ENCODE measurements at regions not wholly inside any gene's neighbourhood (a gene's known extent, or its start where the extent isn't known, plus 50 kb on each side); places are given as distances from the start of the nearest gene placed in this dataset.

DNA sequence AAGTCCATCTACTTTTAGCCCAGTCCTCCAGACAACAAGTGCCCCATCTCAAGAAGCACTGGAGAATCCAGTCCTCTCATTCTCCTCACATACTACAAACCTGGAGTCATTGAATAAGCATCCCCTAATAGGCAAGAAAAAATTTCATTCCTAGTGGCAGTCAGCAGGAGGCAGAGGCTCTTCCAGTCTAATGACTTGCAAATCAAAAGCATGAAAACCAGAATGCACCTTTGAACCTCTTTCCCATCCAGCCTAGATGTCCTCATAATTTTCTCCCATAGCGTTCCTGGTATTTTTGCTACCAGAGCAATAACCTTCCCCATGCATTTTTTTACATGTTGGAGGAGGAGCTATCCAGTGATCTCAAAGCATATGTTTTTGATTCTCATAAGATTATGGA, 252.6 kb downstream of the TTC32 start:
- H3K27ac ChIP-seq (ENCODE audit: low read depth, low read length), result no peak overlapping the region
- no peaks in the 10 kb centered on the region for H4K20me1 ChIP-seq (ENCODE audit: control insufficient read depth, insufficient read depth, low read depth, low read length)
- H3K27me3 ChIP-seq (ENCODE audit: control insufficient read depth, low read length), result no peaks in the 10 kb centered on the region

DNA sequence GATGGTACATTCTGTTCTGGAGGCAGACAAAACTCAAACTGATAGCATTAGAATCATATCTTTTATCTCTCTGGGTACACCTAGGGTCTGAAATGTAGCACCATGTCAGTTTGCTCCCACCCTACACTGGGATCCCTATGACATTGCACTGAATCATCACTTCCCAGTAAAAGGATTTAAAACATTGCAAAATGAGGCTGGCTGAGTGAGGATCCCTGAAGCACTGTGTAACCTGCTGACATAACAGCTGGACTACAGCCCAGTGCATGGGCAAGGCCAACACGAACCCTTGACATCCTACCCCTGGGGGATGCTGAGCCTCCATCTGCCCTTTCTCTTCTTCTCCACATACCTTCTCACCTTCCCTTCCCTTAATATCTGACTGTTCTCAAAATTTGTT, 253.2 kb downstream of the TTC32 start:
- no peak for TF ChIP-seq EZH2phosphoT487 (IDR thresholded peaks at IDR 0.05; ENCODE audit: borderline replicate concordance, low read length)
- TF ChIP-seq, protein P1, sequence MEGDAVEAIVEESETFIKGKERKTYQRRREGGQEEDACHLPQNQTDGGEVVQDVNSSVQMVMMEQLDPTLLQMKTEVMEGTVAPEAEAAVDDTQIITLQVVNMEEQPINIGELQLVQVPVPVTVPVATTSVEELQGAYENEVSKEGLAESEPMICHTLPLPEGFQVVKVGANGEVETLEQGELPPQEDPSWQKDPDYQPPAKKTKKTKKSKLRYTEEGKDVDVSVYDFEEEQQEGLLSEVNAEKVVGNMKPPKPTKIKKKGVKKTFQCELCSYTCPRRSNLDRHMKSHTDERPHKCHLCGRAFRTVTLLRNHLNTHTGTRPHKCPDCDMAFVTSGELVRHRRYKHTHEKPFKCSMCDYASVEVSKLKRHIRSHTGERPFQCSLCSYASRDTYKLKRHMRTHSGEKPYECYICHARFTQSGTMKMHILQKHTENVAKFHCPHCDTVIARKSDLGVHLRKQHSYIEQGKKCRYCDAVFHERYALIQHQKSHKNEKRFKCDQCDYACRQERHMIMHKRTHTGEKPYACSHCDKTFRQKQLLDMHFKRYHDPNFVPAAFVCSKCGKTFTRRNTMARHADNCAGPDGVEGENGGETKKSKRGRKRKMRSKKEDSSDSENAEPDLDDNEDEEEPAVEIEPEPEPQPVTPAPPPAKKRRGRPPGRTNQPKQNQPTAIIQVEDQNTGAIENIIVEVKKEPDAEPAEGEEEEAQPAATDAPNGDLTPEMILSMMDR (IDR thresholded peaks at IDR 0.05; ENCODE audit: low read depth, low read length, poor library complexity, severe bottlenecking), result no peak
- no peaks in the 10 kb centered on the region for H3F3A ChIP-seq (ENCODE audit: control insufficient read depth, insufficient read depth)
- no peak overlapping the region for H3K4me2 ChIP-seq (ENCODE audit: low read length)
- no peak overlapping the region for H3K27ac ChIP-seq (ENCODE audit: low read depth, low read length)
- H3K27me3 ChIP-seq (ENCODE audit: control insufficient read depth, low read length), result no peaks in the 10 kb centered on the region
- no peaks in the 10 kb centered on the region for H3K9me2 ChIP-seq (replicated peaks; ENCODE audit: control insufficient read depth, low read length)
- H3K9me3 ChIP-seq (ENCODE audit: control insufficient read depth, insufficient read depth, low read length), result no peaks in the 10 kb centered on the region
- no peaks in the 10 kb centered on the region for H3K79me2 ChIP-seq (ENCODE audit: control insufficient read depth, low read length)
- H3K4me3 ChIP-seq (ENCODE audit: low read length), result no peak overlapping the region
- H4K20me1 ChIP-seq (ENCODE audit: control insufficient read depth, insufficient read depth, low read depth, low read length), result no peaks in the 10 kb centered on the region
- H3K36me3 ChIP-seq (ENCODE audit: control insufficient read depth, low read length), result no peaks in the 10 kb centered on the region
- H3K4me1 ChIP-seq (ENCODE audit: control insufficient read depth, low read length), result no peaks in the 10 kb centered on the region

More for the DNA sequence above, 252.6 kb downstream of the TTC32 start:
- TF ChIP-seq, protein P1 (IDR thresholded peaks at IDR 0.05; ENCODE audit: low read depth, low read length, poor library complexity, severe bottlenecking), result no peak
- TF ChIP-seq EZH2phosphoT487 (IDR thresholded peaks at IDR 0.05; ENCODE audit: borderline replicate concordance, low read length), result no peak
- no peaks in the 10 kb centered on the region for H3K36me3 ChIP-seq (ENCODE audit: control insufficient read depth, low read length)
- no peaks in the 10 kb centered on the region for H3F3A ChIP-seq (ENCODE audit: control insufficient read depth, insufficient read depth)
- no peaks in the 10 kb centered on the region for H3K9me3 ChIP-seq (ENCODE audit: control insufficient read depth, insufficient read depth, low read length)
- no peaks in the 10 kb centered on the region for H3K79me2 ChIP-seq (ENCODE audit: control insufficient read depth, low read length)
- no peaks in the 10 kb centered on the region for H3K4me1 ChIP-seq (ENCODE audit: control insufficient read depth, low read length)
- no peak overlapping the region for H3K4me3 ChIP-seq (ENCODE audit: low read length)
- no peaks in the 10 kb centered on the region for H3K9me2 ChIP-seq (replicated peaks; ENCODE audit: control insufficient read depth, low read length)
- H3K4me2 ChIP-seq (ENCODE audit: low read length), result no peak overlapping the region

DNA sequence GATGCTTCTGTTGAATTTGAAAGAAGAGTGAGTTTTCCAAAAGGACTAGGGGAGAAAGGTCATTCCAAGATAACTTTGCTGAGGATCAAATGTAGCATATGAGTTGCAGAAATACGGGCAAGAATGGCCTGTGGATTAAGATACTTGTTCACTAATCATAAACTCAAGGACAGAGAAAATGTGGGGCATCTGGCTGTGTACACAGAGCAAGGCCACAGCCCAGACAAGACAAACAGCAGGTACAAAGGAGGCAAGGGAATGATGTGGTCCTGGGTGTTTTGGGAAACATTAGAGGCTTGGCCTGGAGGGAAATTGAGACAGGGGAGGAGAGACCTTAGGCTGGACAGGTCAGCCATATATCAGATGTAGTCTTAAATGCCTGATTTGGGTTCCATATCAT, 254.8 kb downstream of the TTC32 start:
- H3K27ac ChIP-seq (ENCODE audit: low read depth, low read length), result no peak overlapping the region
- H3K9me2 ChIP-seq (replicated peaks; ENCODE audit: control insufficient read depth, low read length), result no peaks in the 10 kb centered on the region
- H3K9me3 ChIP-seq (ENCODE audit: control insufficient read depth, insufficient read depth, low read length), result no peaks in the 10 kb centered on the region
- no peaks in the 10 kb centered on the region for H4K20me1 ChIP-seq (ENCODE audit: control insufficient read depth, insufficient read depth, low read depth, low read length)
- TF ChIP-seq, protein P1 (IDR thresholded peaks at IDR 0.05; ENCODE audit: low read depth, low read length, poor library complexity, severe bottlenecking), result no peak
- no peak for TF ChIP-seq EZH2phosphoT487 (IDR thresholded peaks at IDR 0.05; ENCODE audit: borderline replicate concordance, low read length)
- H3K4me2 ChIP-seq (ENCODE audit: low read length), result no peak overlapping the region
- no peaks in the 10 kb centered on the region for H3K79me2 ChIP-seq (ENCODE audit: control insufficient read depth, low read length)
- H3K4me1 ChIP-seq (ENCODE audit: control insufficient read depth, low read length), result no peaks in the 10 kb centered on the region
- H3K36me3 ChIP-seq (ENCODE audit: control insufficient read depth, low read length), result no peaks in the 10 kb centered on the region
- no peaks in the 10 kb centered on the region for H3F3A ChIP-seq (ENCODE audit: control insufficient read depth, insufficient read depth)
- H3K4me3 ChIP-seq (ENCODE audit: low read length), result no peak overlapping the region
- H3K27me3 ChIP-seq (ENCODE audit: control insufficient read depth, low read length), result no peaks in the 10 kb centered on the region

DNA sequence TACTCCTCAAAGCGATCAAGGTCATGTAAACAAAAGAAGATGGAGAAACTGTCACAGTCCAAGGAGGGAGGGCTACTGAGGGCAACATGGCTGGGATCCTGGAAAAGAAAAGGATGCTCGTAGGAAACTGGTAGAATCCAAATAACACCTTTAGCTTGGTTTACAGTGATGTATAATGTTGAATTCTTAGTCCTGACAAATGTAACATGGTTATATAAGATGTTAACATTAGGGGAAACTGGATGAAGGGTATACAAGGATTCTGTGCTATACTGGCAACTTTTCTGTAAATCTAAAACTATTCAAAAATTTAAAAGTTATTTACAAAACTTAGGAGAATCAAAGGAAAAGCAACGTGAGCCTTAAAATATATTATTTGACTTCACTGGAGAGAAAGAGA, 257.0 kb downstream of the TTC32 start:
- Histone ChIP-seq H3K27me3 (ENCODE audit: control insufficient read depth, low read length) (no peaks in the 10 kb centered on the region), H3F3A (ENCODE audit: control insufficient read depth, insufficient read depth) (no peaks in the 10 kb centered on the region), H3K9me3 (ENCODE audit: control insufficient read depth, insufficient read depth, low read length) (no peaks in the 10 kb centered on the region), H3K4me1 (ENCODE audit: control insufficient read depth, low read length) (no peaks in the 10 kb centered on the region), H3K27ac (ENCODE audit: low read depth, low read length) (no peak overlapping the region), H3K9me2 (replicated peaks; ENCODE audit: control insufficient read depth, low read length) (no peaks in the 10 kb centered on the region), H3K36me3 (ENCODE audit: control insufficient read depth, low read length) (no peaks in the 10 kb centered on the region), H3K79me2 (ENCODE audit: control insufficient read depth, low read length) (no peaks in the 10 kb centered on the region), H3K4me3 (ENCODE audit: low read length) (no peak overlapping the region), H4K20me1 (ENCODE audit: control insufficient read depth, insufficient read depth, low read depth, low read length) (no peaks in the 10 kb centered on the region), H3K4me2 (ENCODE audit: low read length) (no peak overlapping the region)
- TF ChIP-seq, protein P1 (IDR thresholded peaks at IDR 0.05; ENCODE audit: low read depth, low read length, poor library complexity, severe bottlenecking), result no peak
- no peak for TF ChIP-seq EZH2phosphoT487 (IDR thresholded peaks at IDR 0.05; ENCODE audit: borderline replicate concordance, low read length)

All from DOHH2 (cell line).